ENCODE measurements at regions not wholly inside any gene's neighbourhood (a gene's known extent, or its start where the extent isn't known, plus 50 kb on each side); places are given as distances from the start of the nearest gene placed in this dataset.

- TF ChIP-seq EZH2 (IDR thresholded peaks at IDR 0.05; ENCODE audit: borderline replicate concordance): no peak
- TF ChIP-seq CTCF (IDR thresholded peaks at IDR 0.05; ENCODE audit: poor library complexity): no peak
- no peak for TF ChIP-seq EZH2phosphoT487 (IDR thresholded peaks at IDR 0.05; ENCODE audit: low read depth, severe bottlenecking, unreplicated experiment)
Measured at GRCh38 chr14:87306409-87307168, 686.4 kb downstream of the GALC start.

Measured in hepatocyte (in vitro differentiated cells).